ENCODE measurements at regions not wholly inside any gene's neighbourhood (a gene's known extent, or its start where the extent isn't known, plus 50 kb on each side); places are given as distances from the start of the nearest gene placed in this dataset.

DNA sequence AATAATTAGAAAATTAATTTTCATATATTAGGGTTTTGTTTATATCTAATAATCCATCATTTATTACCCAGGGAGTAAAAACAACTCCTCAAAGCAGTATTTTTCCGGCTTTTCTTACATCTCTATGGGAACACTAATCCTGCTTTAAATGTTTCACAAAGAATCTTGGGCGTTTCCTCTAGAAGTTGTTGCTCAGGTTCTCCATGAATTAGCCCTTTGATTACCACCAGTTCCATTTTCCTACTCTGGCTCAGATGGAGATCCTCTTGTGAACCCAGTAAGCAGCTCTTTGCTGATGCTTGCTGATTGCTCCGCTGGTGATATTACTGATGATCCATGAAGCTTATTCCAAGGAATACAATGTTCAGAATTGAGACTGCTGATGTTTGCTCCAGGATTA lies 78.5 kb upstream of the PKP2 start:
- no TSS peak for BruUV-seq (replicated peaks)
- no peaks in the 10 kb centered on the region for H3K4me1 ChIP-seq (ENCODE audit: control insufficient read depth, extremely low read depth, insufficient read depth, low read length)
- H2AFZ ChIP-seq (ENCODE audit: low read depth, low read length), result no peak overlapping the region
- TF ChIP-seq, protein P1, sequence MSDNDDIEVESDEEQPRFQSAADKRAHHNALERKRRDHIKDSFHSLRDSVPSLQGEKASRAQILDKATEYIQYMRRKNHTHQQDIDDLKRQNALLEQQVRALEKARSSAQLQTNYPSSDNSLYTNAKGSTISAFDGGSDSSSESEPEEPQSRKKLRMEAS (IDR thresholded peaks at IDR 0.05; ENCODE audit: insufficient read depth, insufficient read length), result no peak
- TF ChIP-seq JUN (IDR thresholded peaks at IDR 0.05; ENCODE audit: borderline replicate concordance, insufficient read depth, insufficient read length, low read depth) (no peak), EZH2 (IDR thresholded peaks at IDR 0.05; ENCODE audit: borderline replicate concordance, low read depth, low read length, severe bottlenecking) (no peak), MYC (IDR thresholded peaks at IDR 0.05; ENCODE audit: low read depth, low read length) (no peak), GATA2 (IDR thresholded peaks at IDR 0.05; ENCODE audit: insufficient read depth, insufficient read length, low read depth, low read length) (no peak), POLR2A (IDR thresholded peaks at IDR 0.05; ENCODE audit: low read depth, low read length) (no peak), POLR2AphosphoS5 (IDR thresholded peaks at IDR 0.05; ENCODE audit: insufficient read depth, low read depth, low read length) (no peak), FOS (IDR thresholded peaks at IDR 0.05; ENCODE audit: borderline replicate concordance, insufficient read depth, low read length) (no peak)
- TF ChIP-seq, protein P2, sequence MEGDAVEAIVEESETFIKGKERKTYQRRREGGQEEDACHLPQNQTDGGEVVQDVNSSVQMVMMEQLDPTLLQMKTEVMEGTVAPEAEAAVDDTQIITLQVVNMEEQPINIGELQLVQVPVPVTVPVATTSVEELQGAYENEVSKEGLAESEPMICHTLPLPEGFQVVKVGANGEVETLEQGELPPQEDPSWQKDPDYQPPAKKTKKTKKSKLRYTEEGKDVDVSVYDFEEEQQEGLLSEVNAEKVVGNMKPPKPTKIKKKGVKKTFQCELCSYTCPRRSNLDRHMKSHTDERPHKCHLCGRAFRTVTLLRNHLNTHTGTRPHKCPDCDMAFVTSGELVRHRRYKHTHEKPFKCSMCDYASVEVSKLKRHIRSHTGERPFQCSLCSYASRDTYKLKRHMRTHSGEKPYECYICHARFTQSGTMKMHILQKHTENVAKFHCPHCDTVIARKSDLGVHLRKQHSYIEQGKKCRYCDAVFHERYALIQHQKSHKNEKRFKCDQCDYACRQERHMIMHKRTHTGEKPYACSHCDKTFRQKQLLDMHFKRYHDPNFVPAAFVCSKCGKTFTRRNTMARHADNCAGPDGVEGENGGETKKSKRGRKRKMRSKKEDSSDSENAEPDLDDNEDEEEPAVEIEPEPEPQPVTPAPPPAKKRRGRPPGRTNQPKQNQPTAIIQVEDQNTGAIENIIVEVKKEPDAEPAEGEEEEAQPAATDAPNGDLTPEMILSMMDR (IDR thresholded peaks at IDR 0.05; ENCODE audit: extremely low read depth in 1 of 2, insufficient read depth in 1 of 2, low read depth in 1 of 2, low read length in 2 of 2), result no peak
- no peaks in the 10 kb centered on the region for H3K9me3 ChIP-seq (replicated peaks; ENCODE audit: control insufficient read depth, insufficient read depth, low read length)
- FAIRE-seq (no peak), DNase-seq (ENCODE audit: low read depth, low spot score) (no peak)
- no peak overlapping the region for H3K27ac ChIP-seq (ENCODE audit: insufficient read depth, low read depth, low read length)
- CTCF ChIA-PET, result no interaction called here
- H3K27me3 ChIP-seq (ENCODE audit: control insufficient read depth in 2 of 2, insufficient read depth in 2 of 2, low read length in 2 of 2), result no peaks in the 10 kb centered on the region
- H3K79me2 ChIP-seq (ENCODE audit: control insufficient read depth, insufficient read depth, low read length), result no peaks in the 10 kb centered on the region
- no peak overlapping the region for H3K4me2 ChIP-seq (ENCODE audit: insufficient read depth, low read length)
- no peaks in the 10 kb centered on the region for H4K20me1 ChIP-seq (replicated peaks; ENCODE audit: control insufficient read depth, extremely low read depth, insufficient read depth, low read length)
- H3K9me1 ChIP-seq (replicated peaks; ENCODE audit: control insufficient read depth, extremely low read depth, insufficient read depth, low read length), result no peaks in the 10 kb centered on the region
- dilution Hi-C loops (cut with MboI; ENCODE audit: extremely low pct_ligation_motif_present, low sequenced_read_pairs), result no loop called here
- POLR2A ChIA-PET, result no interaction called here
- H3K4me3 ChIP-seq (replicated peaks in 1 of 3; ENCODE audit: insufficient read depth in 1 of 3, low read depth in 1 of 3, low read length in 3 of 3), result no peak overlapping the region
- no peak overlapping the region for H3K9ac ChIP-seq (replicated peaks; ENCODE audit: extremely low read depth, insufficient read depth, low read length)
- intact Hi-C loops (cut with micrococcal nuclease), result no loop called here
- no peaks in the 10 kb centered on the region for H3K36me3 ChIP-seq (ENCODE audit: control insufficient read depth in 2 of 2, extremely low read depth in 1 of 2, insufficient read depth in 2 of 2, low read length in 2 of 2)
